ENCODE measurements at regions not wholly inside any gene's neighbourhood (a gene's known extent, or its start where the extent isn't known, plus 50 kb on each side); places are given as distances from the start of the nearest gene placed in this dataset.

GRCh38 chr9:86822006-86822801 lies 125.1 kb downstream of the GAS1 start:
- WGBS (ENCODE audit: low lambda C conversion rate), result 43% methylated on average over 6 of the region's 6 CpGs
- Histone ChIP-seq H3K9me3 (no peaks in the 10 kb centered on the region), H3K9me2 (no peaks in the 10 kb centered on the region), H3K4me3 (ENCODE audit: low read depth in 2 of 2, low read length in 1 of 2) (no peak overlapping the region), H3K27ac (ENCODE audit: low read depth in 2 of 2, low read length in 1 of 2) (no peak overlapping the region), H2AFZ (ENCODE audit: low read depth) (no peak overlapping the region), H3K27me3 (ENCODE audit: insufficient read depth) (no peaks in the 10 kb centered on the region), H4K20me1 (ENCODE audit: insufficient read depth) (no peaks in the 10 kb centered on the region), H3K4me2 (no peak overlapping the region), H3K79me2 (ENCODE audit: insufficient read depth) (no peaks in the 10 kb centered on the region), H3K9ac (no peak overlapping the region), H3F3A (replicated peaks; ENCODE audit: insufficient read depth) (no peaks in the 10 kb centered on the region), H3K36me3 (replicated peaks in 1 of 2; ENCODE audit: control insufficient read depth in 1 of 2, insufficient read depth in 2 of 2, low read length in 1 of 2) (no peaks in the 10 kb centered on the region), H3K4me1 (ENCODE audit: control insufficient read depth in 1 of 2, insufficient read depth in 2 of 2, low read depth in 1 of 2, low read length in 1 of 2) (no peaks in the 10 kb centered on the region)
- ChIA-PET POLR2A (no interaction called here), CTCF (interaction anchor here (1.0 kb wide), 1 partner anchor 335 kb away, joined by 3 read pairs; no protein-coding TSS in a partner anchor)
- TF ChIP-seq NRF1 (IDR thresholded peaks at IDR 0.05; ENCODE audit: low read depth, low read length), result no peak
- TF ChIP-seq EZH2phosphoT487 (IDR thresholded peaks at IDR 0.05; ENCODE audit: borderline replicate concordance, low read depth), result no peak
- no peak for TF ChIP-seq ZBTB33 (IDR thresholded peaks at IDR 0.05; ENCODE audit: borderline replicate concordance, low read depth)
- no peak for TF ChIP-seq GABPA (IDR thresholded peaks at IDR 0.05; ENCODE audit: low read depth)
- TF ChIP-seq RXRA (IDR thresholded peaks at IDR 0.05; ENCODE audit: borderline replicate concordance, low read depth), result no peak
- TF ChIP-seq FOXM1 (IDR thresholded peaks at IDR 0.05; ENCODE audit: low read depth), result no peak
- TF ChIP-seq GATA2 (CRISPR knock-in tag; IDR thresholded peaks at IDR 0.05), result no peak
- TF ChIP-seq, protein P1, sequence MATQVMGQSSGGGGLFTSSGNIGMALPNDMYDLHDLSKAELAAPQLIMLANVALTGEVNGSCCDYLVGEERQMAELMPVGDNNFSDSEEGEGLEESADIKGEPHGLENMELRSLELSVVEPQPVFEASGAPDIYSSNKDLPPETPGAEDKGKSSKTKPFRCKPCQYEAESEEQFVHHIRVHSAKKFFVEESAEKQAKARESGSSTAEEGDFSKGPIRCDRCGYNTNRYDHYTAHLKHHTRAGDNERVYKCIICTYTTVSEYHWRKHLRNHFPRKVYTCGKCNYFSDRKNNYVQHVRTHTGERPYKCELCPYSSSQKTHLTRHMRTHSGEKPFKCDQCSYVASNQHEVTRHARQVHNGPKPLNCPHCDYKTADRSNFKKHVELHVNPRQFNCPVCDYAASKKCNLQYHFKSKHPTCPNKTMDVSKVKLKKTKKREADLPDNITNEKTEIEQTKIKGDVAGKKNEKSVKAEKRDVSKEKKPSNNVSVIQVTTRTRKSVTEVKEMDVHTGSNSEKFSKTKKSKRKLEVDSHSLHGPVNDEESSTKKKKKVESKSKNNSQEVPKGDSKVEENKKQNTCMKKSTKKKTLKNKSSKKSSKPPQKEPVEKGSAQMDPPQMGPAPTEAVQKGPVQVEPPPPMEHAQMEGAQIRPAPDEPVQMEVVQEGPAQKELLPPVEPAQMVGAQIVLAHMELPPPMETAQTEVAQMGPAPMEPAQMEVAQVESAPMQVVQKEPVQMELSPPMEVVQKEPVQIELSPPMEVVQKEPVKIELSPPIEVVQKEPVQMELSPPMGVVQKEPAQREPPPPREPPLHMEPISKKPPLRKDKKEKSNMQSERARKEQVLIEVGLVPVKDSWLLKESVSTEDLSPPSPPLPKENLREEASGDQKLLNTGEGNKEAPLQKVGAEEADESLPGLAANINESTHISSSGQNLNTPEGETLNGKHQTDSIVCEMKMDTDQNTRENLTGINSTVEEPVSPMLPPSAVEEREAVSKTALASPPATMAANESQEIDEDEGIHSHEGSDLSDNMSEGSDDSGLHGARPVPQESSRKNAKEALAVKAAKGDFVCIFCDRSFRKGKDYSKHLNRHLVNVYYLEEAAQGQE (IDR thresholded peaks at IDR 0.05; ENCODE audit: low read depth, low read length), result no peak
- TF ChIP-seq, protein P2, sequence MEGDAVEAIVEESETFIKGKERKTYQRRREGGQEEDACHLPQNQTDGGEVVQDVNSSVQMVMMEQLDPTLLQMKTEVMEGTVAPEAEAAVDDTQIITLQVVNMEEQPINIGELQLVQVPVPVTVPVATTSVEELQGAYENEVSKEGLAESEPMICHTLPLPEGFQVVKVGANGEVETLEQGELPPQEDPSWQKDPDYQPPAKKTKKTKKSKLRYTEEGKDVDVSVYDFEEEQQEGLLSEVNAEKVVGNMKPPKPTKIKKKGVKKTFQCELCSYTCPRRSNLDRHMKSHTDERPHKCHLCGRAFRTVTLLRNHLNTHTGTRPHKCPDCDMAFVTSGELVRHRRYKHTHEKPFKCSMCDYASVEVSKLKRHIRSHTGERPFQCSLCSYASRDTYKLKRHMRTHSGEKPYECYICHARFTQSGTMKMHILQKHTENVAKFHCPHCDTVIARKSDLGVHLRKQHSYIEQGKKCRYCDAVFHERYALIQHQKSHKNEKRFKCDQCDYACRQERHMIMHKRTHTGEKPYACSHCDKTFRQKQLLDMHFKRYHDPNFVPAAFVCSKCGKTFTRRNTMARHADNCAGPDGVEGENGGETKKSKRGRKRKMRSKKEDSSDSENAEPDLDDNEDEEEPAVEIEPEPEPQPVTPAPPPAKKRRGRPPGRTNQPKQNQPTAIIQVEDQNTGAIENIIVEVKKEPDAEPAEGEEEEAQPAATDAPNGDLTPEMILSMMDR (IDR thresholded peaks at IDR 0.05), result no peak
- TF ChIP-seq YY1 (IDR thresholded peaks at IDR 0.05; ENCODE audit: low read depth), result no peak
- TF ChIP-seq MEF2A (IDR thresholded peaks at IDR 0.05; ENCODE audit: borderline replicate concordance, low read depth), result no peak
- DNase-seq, result no peak

All from SK-N-SH (cell line).